Osteoblast (primary cell): ENCODE measurements at regions not wholly inside any gene's neighbourhood (a gene's known extent, or its start where the extent isn't known, plus 50 kb on each side); places are given as distances from the start of the nearest gene placed in this dataset.

Experiments
- DNase-seq: peaks from one replicate; pipeline ENCODE4 v3.0.0; 2011; ENCODE audit warnings: low spot score, mixed read lengths; ENCODE audit not compliant: insufficient read length; ENCODE audit errors: missing footprints
- H2AFZ ChIP-seq: 2 replicates; pipeline ENCODE4 v1.6.0; 2011; ENCODE audit warnings: mild to moderate bottlenecking, low read length
- H3K27ac ChIP-seq: 2 replicates; pipeline ENCODE4 v1.5.1; 2011; ENCODE audit warnings: mild to moderate bottlenecking, low read depth, low read length, moderate library complexity
- H3K27me3 ChIP-seq: 2 replicates; pipeline ENCODE4 v1.6.0; 2012; ENCODE audit warnings: mild to moderate bottlenecking, control low read depth, inconsistent platforms, low read length, moderate library complexity; ENCODE audit not compliant: insufficient read depth
- H3K36me3 ChIP-seq: 2 replicates; pipeline ENCODE4 v1.5.1; 2011; ENCODE audit warnings: mild to moderate bottlenecking, low read length, control low read depth, moderate library complexity; ENCODE audit not compliant: insufficient read depth
- H3K4me1 ChIP-seq: 2 replicates; pipeline ENCODE4 v1.5.1; 2011; ENCODE audit warnings: mild to moderate bottlenecking, low read length, control low read depth, moderate library complexity; ENCODE audit not compliant: insufficient read depth
- H3K4me2 ChIP-seq: 2 replicates; pipeline ENCODE4 v1.6.0; 2011; ENCODE audit warnings: mild to moderate bottlenecking, low read length; ENCODE audit not compliant: insufficient read depth
- H3K4me3 ChIP-seq: fragments of 200-600 bp; sonication (generic); 3 replicates; pipeline ENCODE4 v1.5.1; 2012; ENCODE audit warnings: mild to moderate bottlenecking, low read length, inconsistent platforms; ENCODE audit not compliant: insufficient read depth
- H3K79me2 ChIP-seq: 2 replicates; pipeline ENCODE4 v1.6.0; 2012; ENCODE audit warnings: mild to moderate bottlenecking, low read length, control low read depth, inconsistent platforms; ENCODE audit not compliant: insufficient read depth
- H3K9me3 ChIP-seq: 2 replicates; pipeline ENCODE4 v1.5.1; 2011; ENCODE audit warnings: low read depth, low read length, control low read depth
- H4K20me1 ChIP-seq: 2 replicates; pipeline ENCODE4 v1.6.0; 2012; ENCODE audit warnings: mild to moderate bottlenecking, low read length, control low read depth; ENCODE audit not compliant: insufficient read depth
- TF ChIP-seq, protein P1 (sequence below): IDR thresholded peaks from 2 replicates; pipeline ENCODE4 v1.5.1; 2011; ENCODE audit warnings: mild to moderate bottlenecking, low read depth, low read length, moderate library complexity; ENCODE audit errors: extremely low read depth

DNA sequence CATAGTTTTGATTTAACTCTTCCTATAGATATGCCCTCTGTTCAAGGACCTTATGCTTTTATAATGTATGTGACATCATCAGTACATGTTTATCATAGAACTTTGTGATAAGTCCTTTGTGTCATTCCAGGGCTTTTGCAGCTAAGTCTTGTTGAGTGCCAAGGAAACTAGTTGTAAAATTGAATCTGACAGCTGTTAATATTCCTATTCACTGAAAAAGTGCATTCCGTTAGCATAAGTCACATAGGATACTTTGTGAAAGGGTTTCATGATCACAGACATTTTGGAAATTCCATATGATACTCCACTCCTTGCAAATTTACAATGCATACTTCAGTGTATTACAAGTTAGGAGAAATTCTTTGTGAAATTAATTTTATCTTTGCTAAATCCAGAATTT lies 503.4 kb downstream of the CCDC85A start:
- H3K4me3 ChIP-seq, result no peak overlapping the region
- H2AFZ ChIP-seq, result no peak overlapping the region
- no peak overlapping the region for H3K27ac ChIP-seq
- DNase-seq, result no peak
- no peak overlapping the region for H3K4me2 ChIP-seq
- TF ChIP-seq, protein P1, sequence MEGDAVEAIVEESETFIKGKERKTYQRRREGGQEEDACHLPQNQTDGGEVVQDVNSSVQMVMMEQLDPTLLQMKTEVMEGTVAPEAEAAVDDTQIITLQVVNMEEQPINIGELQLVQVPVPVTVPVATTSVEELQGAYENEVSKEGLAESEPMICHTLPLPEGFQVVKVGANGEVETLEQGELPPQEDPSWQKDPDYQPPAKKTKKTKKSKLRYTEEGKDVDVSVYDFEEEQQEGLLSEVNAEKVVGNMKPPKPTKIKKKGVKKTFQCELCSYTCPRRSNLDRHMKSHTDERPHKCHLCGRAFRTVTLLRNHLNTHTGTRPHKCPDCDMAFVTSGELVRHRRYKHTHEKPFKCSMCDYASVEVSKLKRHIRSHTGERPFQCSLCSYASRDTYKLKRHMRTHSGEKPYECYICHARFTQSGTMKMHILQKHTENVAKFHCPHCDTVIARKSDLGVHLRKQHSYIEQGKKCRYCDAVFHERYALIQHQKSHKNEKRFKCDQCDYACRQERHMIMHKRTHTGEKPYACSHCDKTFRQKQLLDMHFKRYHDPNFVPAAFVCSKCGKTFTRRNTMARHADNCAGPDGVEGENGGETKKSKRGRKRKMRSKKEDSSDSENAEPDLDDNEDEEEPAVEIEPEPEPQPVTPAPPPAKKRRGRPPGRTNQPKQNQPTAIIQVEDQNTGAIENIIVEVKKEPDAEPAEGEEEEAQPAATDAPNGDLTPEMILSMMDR, result no peak
- H3K27me3 ChIP-seq, result no peaks in the 10 kb centered on the region
- no peaks in the 10 kb centered on the region for H4K20me1 ChIP-seq
- H3K36me3 ChIP-seq, result no peaks in the 10 kb centered on the region
- no peaks in the 10 kb centered on the region for H3K9me3 ChIP-seq
- no peaks in the 10 kb centered on the region for H3K4me1 ChIP-seq
- H3K79me2 ChIP-seq, result no peaks in the 10 kb centered on the region

DNA sequence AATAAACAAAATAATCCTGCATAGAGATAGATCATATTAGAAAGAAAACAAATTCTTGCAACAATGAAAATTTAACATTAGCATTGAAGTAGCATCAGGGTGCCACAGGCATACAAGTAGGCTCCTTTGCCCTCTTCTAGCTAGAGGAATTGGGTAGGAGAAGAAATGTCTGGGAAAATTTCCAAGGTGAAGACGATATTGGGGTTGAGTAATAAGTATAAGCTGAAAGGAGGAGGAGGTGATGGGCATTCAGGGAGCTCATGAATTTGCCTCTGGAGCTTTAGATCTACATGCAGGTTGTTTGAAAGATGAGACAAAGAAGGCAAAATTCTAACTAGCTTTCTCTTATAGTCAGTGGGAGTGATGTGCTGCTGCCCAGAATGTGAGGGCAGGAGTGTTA lies 504.9 kb downstream of the CCDC85A start:
- Histone ChIP-seq H3K4me2 (no peak overlapping the region), H3K9me3 (no peaks in the 10 kb centered on the region), H3K79me2 (no peaks in the 10 kb centered on the region), H3K4me3 (no peak overlapping the region), H3K27ac (no peak overlapping the region), H4K20me1 (no peaks in the 10 kb centered on the region), H3K36me3 (no peaks in the 10 kb centered on the region), H3K27me3 (no peaks in the 10 kb centered on the region), H2AFZ (no peak overlapping the region), H3K4me1 (no peaks in the 10 kb centered on the region)
- TF ChIP-seq, protein P1, result no peak
- DNase-seq, result no peak

DNA sequence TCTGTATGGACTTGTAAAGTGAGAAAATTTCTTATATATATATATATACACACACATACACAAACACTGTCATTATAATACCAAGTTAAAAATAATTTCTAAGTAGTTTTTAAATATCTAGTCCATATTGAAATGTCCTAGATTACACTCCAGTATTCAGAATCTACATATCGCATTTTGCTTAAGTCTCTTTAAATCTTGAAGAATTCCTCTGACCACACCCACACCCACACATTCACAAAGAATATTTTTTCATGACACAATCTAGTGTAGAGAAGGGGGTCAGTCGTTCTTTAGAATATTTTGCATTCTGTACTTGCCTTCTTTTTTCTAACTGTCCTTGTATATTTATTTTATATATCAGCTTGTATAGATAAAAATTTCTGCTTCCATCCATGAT lies 509.7 kb downstream of the CCDC85A start:
- TF ChIP-seq, protein P1, result no peak
- no peak overlapping the region for H2AFZ ChIP-seq
- no peak overlapping the region for H3K27ac ChIP-seq
- DNase-seq, result no peak
- no peak overlapping the region for H3K4me3 ChIP-seq
- H3K27me3 ChIP-seq, result no peaks in the 10 kb centered on the region
- H3K36me3 ChIP-seq, result no peaks in the 10 kb centered on the region
- H3K79me2 ChIP-seq, result no peaks in the 10 kb centered on the region
- no peak overlapping the region for H3K4me2 ChIP-seq
- H3K9me3 ChIP-seq, result no peaks in the 10 kb centered on the region
- no peaks in the 10 kb centered on the region for H3K4me1 ChIP-seq
- H4K20me1 ChIP-seq, result no peaks in the 10 kb centered on the region

DNA sequence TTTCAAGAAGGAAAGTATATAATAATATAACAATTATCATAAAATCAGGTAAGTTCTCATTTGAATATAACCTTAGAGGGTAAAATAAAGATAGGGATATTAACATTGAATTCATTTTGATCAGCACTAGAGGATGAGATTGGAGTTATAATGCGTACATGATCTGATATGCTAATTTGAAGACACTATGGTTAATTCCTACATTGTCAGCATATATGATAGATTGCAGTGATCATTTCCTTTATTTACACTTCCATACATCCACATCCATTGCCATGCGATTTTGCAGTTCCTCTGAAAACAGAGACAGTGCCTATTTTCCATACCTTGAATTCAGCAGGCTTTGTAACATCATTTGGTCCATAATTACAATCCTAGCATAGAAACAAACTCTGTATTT lies 519.2 kb downstream of the CCDC85A start:
- H3K36me3 ChIP-seq, result no peaks in the 10 kb centered on the region
- no peak overlapping the region for H3K27ac ChIP-seq
- H3K27me3 ChIP-seq, result no peaks in the 10 kb centered on the region
- H3K9me3 ChIP-seq, result no peaks in the 10 kb centered on the region
- DNase-seq, result no peak
- TF ChIP-seq, protein P1, result no peak
- no peaks in the 10 kb centered on the region for H3K4me1 ChIP-seq
- H3K4me2 ChIP-seq, result no peak overlapping the region
- no peak overlapping the region for H3K4me3 ChIP-seq
- H3K79me2 ChIP-seq, result no peaks in the 10 kb centered on the region
- no peak overlapping the region for H2AFZ ChIP-seq
- no peaks in the 10 kb centered on the region for H4K20me1 ChIP-seq
